T-cell (primary cell): ENCODE measurements at regions not wholly inside any gene's neighbourhood (a gene's known extent, or its start where the extent isn't known, plus 50 kb on each side); places are given as distances from the start of the nearest gene placed in this dataset.

Experiments
- ATAC-seq, 4 experiments: fragments of 200-7000 bp in 3 of 4; fragments of 150-1000 bp in 1 of 4; cut with Tn5 transposase; replicated peaks in 1 of 4; 1 replicate in 3 of 4; 2 replicates in 1 of 4; pipeline ENCODE4 v1.10.0; 2021; ENCODE audit warnings: moderate library complexity in 3 of 4, mild to moderate bottlenecking in 2 of 4, moderate number of reproducible peaks in 1 of 4
- CTCF ChIA-PET, 2 donors: fragments of 300-600 bp; sonication (Branson Sonifier 250); formaldehyde crosslinking; loops; one replicate each; lab custom pipeline; 2022; ENCODE audit warnings: antibody characterized with exemption in 2 of 2; lab: Charles Lee
- POLR2A ChIA-PET, 2 donors: fragments of 300-600 bp; sonication (Branson Sonifier 250); formaldehyde crosslinking; loops; one replicate each; lab custom pipeline; 2022; ENCODE audit warnings: antibody characterized with exemption in 2 of 2; lab: Charles Lee
- DNase-seq, 35 experiments: peaks; one replicate each; pipeline versions ENCODE4 v3.0.0 to v3.0.0-alpha.2; 2013 to 2023
- H3K27ac ChIP-seq: one replicate; pipeline ENCODE4 v1.5.1; 2013; ENCODE audit warnings: low read length
- H3K27me3 ChIP-seq, 2 experiments: replicated peaks in 1 of 2; 1 replicate in 1 of 2; 2 replicates in 1 of 2; pipeline versions ENCODE4 v1.6.1 to v1.7.0; 2013; ENCODE audit warnings: low read length in 1 of 2, mixed read lengths in 1 of 2; ENCODE audit not compliant: control insufficient read depth in 2 of 2, insufficient read depth in 2 of 2; ENCODE audit errors: extremely low read depth in 1 of 2
- H3K36me3 ChIP-seq, 2 donors: 1 replicate in 1 of 2; 2 replicates in 1 of 2; pipeline versions ENCODE4 v1.6.1 to v1.7.0; 2013; ENCODE audit warnings: low read length in 1 of 2; ENCODE audit not compliant: control insufficient read depth in 2 of 2, insufficient read depth in 1 of 2; ENCODE audit errors: extremely low read depth in 1 of 2
- H3K4me1 ChIP-seq, 2 experiments: 1 replicate in 1 of 2; 2 replicates in 1 of 2; pipeline versions ENCODE4 v1.6.1 to v1.7.0; 2013; ENCODE audit warnings: low read length in 2 of 2, mixed read lengths in 1 of 2; ENCODE audit not compliant: insufficient read depth in 2 of 2, control insufficient read depth in 1 of 2; ENCODE audit errors: extremely low read depth in 1 of 2
- H3K4me3 ChIP-seq, 2 donors: 1 replicate in 1 of 2; 2 replicates in 1 of 2; pipeline versions ENCODE4 v1.5.1 to v1.7.0; 2013; ENCODE audit warnings: mild to moderate bottlenecking in 2 of 2, low read length in 1 of 2, moderate library complexity in 1 of 2; ENCODE audit not compliant: control insufficient read depth in 1 of 2; ENCODE audit errors: extremely low read depth in 1 of 2
- H3K9me3 ChIP-seq: 2 replicates; pipeline ENCODE4 v1.7.0; 2013
- H3K27ac Mint-ChIP-seq, 2 donors: one replicate each; pipeline ENCODE4 v1.8.0; 2020 to 2021; ENCODE audit warnings: mild to moderate bottlenecking in 2 of 2, mixed read lengths in 2 of 2
- H3K27me3 Mint-ChIP-seq, 2 donors: one replicate each; pipeline ENCODE4 v1.8.0; 2021 to 2022; ENCODE audit warnings: mixed read lengths in 2 of 2
- H3K36me3 Mint-ChIP-seq: one replicate; pipeline ENCODE4 v1.8.0; 2021; ENCODE audit warnings: mixed read lengths
- H3K4me1 Mint-ChIP-seq, 3 donors: one replicate each; pipeline ENCODE4 v1.8.0; 2020 to 2022; ENCODE audit warnings: mixed read lengths in 3 of 3, mild to moderate bottlenecking in 1 of 3
- H3K4me3 Mint-ChIP-seq, 3 donors: one replicate each; pipeline ENCODE4 v1.8.0; 2020 to 2022; ENCODE audit warnings: mild to moderate bottlenecking in 3 of 3, mixed read lengths in 3 of 3, moderate library complexity in 3 of 3
- H3K9me3 Mint-ChIP-seq, 3 donors: one replicate each; pipeline ENCODE4 v1.8.0; 2020 to 2022; ENCODE audit warnings: mixed read lengths in 3 of 3
- WGBS: methylation state at CpG from one replicate; pipeline ENCODE4 v1.1.5; 2013; ENCODE audit warnings: missing lambda C conversion rate; ENCODE audit not compliant: insufficient coverage; 5-methylcytosine and 5-hydroxymethylcytosine counted together

- H3K27me3 Mint-ChIP-seq = peaks cover 19 to 20% of the 10 kb centered on the region in 2 donors
- H3K4me3 Mint-ChIP-seq = no peak overlapping the region
- ChIA-PET POLR2A (no interaction called here), CTCF (no interaction called here)
- no peaks in the 10 kb centered on the region for H3K4me1 Mint-ChIP-seq
- Histone ChIP-seq H3K27me3 (peaks cover 0 to 12% of the 10 kb centered on the region in 2 experiments), H3K27ac (no peak overlapping the region), H3K4me1 (no peaks in the 10 kb centered on the region), H3K9me3 (no peaks in the 10 kb centered on the region), H3K4me3 (no peak overlapping the region), H3K36me3 (no peaks in the 10 kb centered on the region)
- 75% methylated on average over 2 of the region's 3 CpGs for WGBS
- peaks cover 0 to 7% (median 2%) of the 10 kb centered on the region in 3 donors for H3K9me3 Mint-ChIP-seq
- ATAC-seq (no peak), DNase-seq (no peak)
- no peaks in the 10 kb centered on the region for H3K36me3 Mint-ChIP-seq
- no peak overlapping the region for H3K27ac Mint-ChIP-seq
Measured at GRCh38 chr20:48276021-48276342, 490.7 kb upstream of the SULF2 start.

- POLR2A ChIA-PET = no interaction called here
- Histone ChIP-seq H3K4me1 (no peaks in the 10 kb centered on the region), H3K27me3 (peaks cover 0 to 13% of the 10 kb centered on the region in 2 experiments), H3K9me3 (no peaks in the 10 kb centered on the region), H3K36me3 (no peaks in the 10 kb centered on the region), H3K27ac (no peak overlapping the region), H3K4me3 (no peak overlapping the region)
- DNase-seq = no peak
- peaks cover 16% of the 10 kb centered on the region in 2 donors for H3K27me3 Mint-ChIP-seq
- H3K36me3 Mint-ChIP-seq = no peaks in the 10 kb centered on the region
- ATAC-seq = no peak
- 77% methylated on average over 3 of the region's 6 CpGs for WGBS
- CTCF ChIA-PET = no interaction called here
- no peak overlapping the region for H3K4me3 Mint-ChIP-seq
- no peaks in the 10 kb centered on the region for H3K4me1 Mint-ChIP-seq
- H3K27ac Mint-ChIP-seq = no peak overlapping the region
- H3K9me3 Mint-ChIP-seq = peaks cover 0 to 7% (median 2%) of the 10 kb centered on the region in 3 donors
Measured at GRCh38 chr20:48275286-48276020, 490.2 kb upstream of the SULF2 start.

GRCh38 chr20:48273843-48274242 is 488.6 kb upstream of the SULF2 start:
- no peak overlapping the region for H3K27ac Mint-ChIP-seq
- POLR2A ChIA-PET = no interaction called here

GRCh38 chr20:48270885-48271284 is 485.6 kb upstream of the SULF2 start:
- H3K27me3 ChIP-seq = peaks cover 0 to 14% of the 10 kb centered on the region in 2 experiments
- Mint-ChIP-seq H3K9me3 (peaks cover 0 to 7% (median 2%) of the 10 kb centered on the region in 3 donors), H3K36me3 (no peaks in the 10 kb centered on the region), H3K27me3 (peaks cover 10 to 17% of the 10 kb centered on the region in 2 donors), H3K4me3 (no peak overlapping the region), H3K27ac (no peak overlapping the region), H3K4me1 (no peaks in the 10 kb centered on the region)
- ChIA-PET CTCF (no interaction called here), POLR2A (no interaction called here)
- no CpG with 5 or more reads among the region's 1 CpG for WGBS
- ATAC-seq (no peak), DNase-seq (no peak)
- H3K9me3 ChIP-seq = no peaks in the 10 kb centered on the region
- H3K4me3 ChIP-seq = no peak overlapping the region
- H3K4me1 ChIP-seq = no peaks in the 10 kb centered on the region
- H3K36me3 ChIP-seq = no peaks in the 10 kb centered on the region
- no peak overlapping the region for H3K27ac ChIP-seq

More at GRCh38 chr20:48273843-48274242, 488.6 kb upstream of the SULF2 start:
- DNase-seq (no peak), ATAC-seq (no peak)
- no peaks in the 10 kb centered on the region for H3K9me3 ChIP-seq
- no peak overlapping the region for H3K4me3 ChIP-seq
- peaks cover 15 to 24% of the 10 kb centered on the region in 2 donors for H3K27me3 Mint-ChIP-seq
- H3K4me3 Mint-ChIP-seq = no peak overlapping the region
- peaks cover 0 to 7% (median 2%) of the 10 kb centered on the region in 3 donors for H3K9me3 Mint-ChIP-seq
- CTCF ChIA-PET = no interaction called here
- H3K36me3 Mint-ChIP-seq = no peaks in the 10 kb centered on the region
- H3K4me1 Mint-ChIP-seq = no peaks in the 10 kb centered on the region
- H3K27me3 ChIP-seq = peaks cover 0 to 10% of the 10 kb centered on the region in 2 experiments
- no peak overlapping the region for H3K27ac ChIP-seq
- H3K4me1 ChIP-seq = no peaks in the 10 kb centered on the region
- no peaks in the 10 kb centered on the region for H3K36me3 ChIP-seq

GRCh38 chr20:48267860-48268633 is 482.8 kb upstream of the SULF2 start:
- Mint-ChIP-seq H3K9me3 (peaks cover 0 to 2% (median 0%) of the 10 kb centered on the region in 3 donors), H3K4me3 (no peak overlapping the region), H3K4me1 (no peaks in the 10 kb centered on the region), H3K27me3 (peaks cover 9 to 12% of the 10 kb centered on the region in 2 donors), H3K27ac (no peak overlapping the region), H3K36me3 (no peaks in the 10 kb centered on the region)
- ATAC-seq (no peak), DNase-seq (no peak)
- no peak overlapping the region for H3K27ac ChIP-seq
- H3K27me3 ChIP-seq = peaks cover 0 to 19% of the 10 kb centered on the region in 2 experiments
- no peaks in the 10 kb centered on the region for H3K4me1 ChIP-seq
- POLR2A ChIA-PET = no interaction called here
- no peaks in the 10 kb centered on the region for H3K9me3 ChIP-seq
- no peaks in the 10 kb centered on the region for H3K36me3 ChIP-seq
- no peak overlapping the region for H3K4me3 ChIP-seq
- CTCF ChIA-PET = no interaction called here
- 95% methylated on average over 15 of the region's 19 CpGs for WGBS

GRCh38 chr20:48266571-48266970 is 481.3 kb upstream of the SULF2 start:
- no peak overlapping the region for H3K27ac ChIP-seq
- 60% methylated on average over 3 of the region's 6 CpGs for whole genome bisulfite sequencing
- no peaks in the 10 kb centered on the region for H3K9me3 Mint-ChIP-seq
- H3K4me3 Mint-ChIP-seq = no peak overlapping the region
- DNase-seq (no peak), ATAC-seq (no peak)
- no peaks in the 10 kb centered on the region for H3K36me3 ChIP-seq
- H3K4me1 Mint-ChIP-seq = no peaks in the 10 kb centered on the region
- ChIA-PET CTCF (no interaction called here), POLR2A (no interaction called here)
- H3K4me1 ChIP-seq = no peaks in the 10 kb centered on the region
- H3K36me3 Mint-ChIP-seq = no peaks in the 10 kb centered on the region
- H3K4me3 ChIP-seq = no peak overlapping the region
- H3K27me3 Mint-ChIP-seq = peaks cover 8 to 9% of the 10 kb centered on the region in 2 donors
- H3K27me3 ChIP-seq = peaks cover 0 to 17% of the 10 kb centered on the region in 2 experiments
- H3K9me3 ChIP-seq = no peaks in the 10 kb centered on the region
- H3K27ac Mint-ChIP-seq = no peak overlapping the region
